ENCODE measurements at regions not wholly inside any gene's neighbourhood (a gene's known extent, or its start where the extent isn't known, plus 50 kb on each side); places are given as distances from the start of the nearest gene placed in this dataset.

GRCh38 chr10:132994185-132994796 lies 51.9 kb upstream of the CFAP46 start:
- TF ChIP-seq CTCF (conservative IDR thresholded peaks at IDR 0.05; ENCODE audit: control insufficient read depth, insufficient read depth, low read depth, low read length) = no peak
- peak overlapping the region; percentile 23 for H3K4me3 ChIP-seq (ENCODE audit: control insufficient read depth, low read depth, low read length)

GRCh38 chr10:132993271-132994184 lies 51.2 kb upstream of the CFAP46 start:
- H3K4me3 ChIP-seq (ENCODE audit: control insufficient read depth, low read depth, low read length) = no peak overlapping the region
- no peak for TF ChIP-seq CTCF (conservative IDR thresholded peaks at IDR 0.05; ENCODE audit: control insufficient read depth, insufficient read depth, low read depth, low read length)

More at GRCh38 chr10:132994185-132994796, 51.9 kb upstream of the CFAP46 start:
- no peak for DNase-seq (ENCODE audit: low read depth)

GRCh38 chr10:132992433-132993215 lies 50.3 kb upstream of the CFAP46 start:
- H3K4me3 ChIP-seq (ENCODE audit: control insufficient read depth, low read depth, low read length) = no peak overlapping the region
- DNase-seq (ENCODE audit: low read depth) = no peak
- TF ChIP-seq CTCF (conservative IDR thresholded peaks at IDR 0.05; ENCODE audit: control insufficient read depth, insufficient read depth, low read depth, low read length) = no peak

More at GRCh38 chr10:132993271-132994184, 51.2 kb upstream of the CFAP46 start:
- no peak for DNase-seq (ENCODE audit: low read depth)

All from fibroblast of mammary gland (primary cell).